ENCODE measurements at regions not wholly inside any gene's neighbourhood (a gene's known extent, or its start where the extent isn't known, plus 50 kb on each side); places are given as distances from the start of the nearest gene placed in this dataset.

DNA sequence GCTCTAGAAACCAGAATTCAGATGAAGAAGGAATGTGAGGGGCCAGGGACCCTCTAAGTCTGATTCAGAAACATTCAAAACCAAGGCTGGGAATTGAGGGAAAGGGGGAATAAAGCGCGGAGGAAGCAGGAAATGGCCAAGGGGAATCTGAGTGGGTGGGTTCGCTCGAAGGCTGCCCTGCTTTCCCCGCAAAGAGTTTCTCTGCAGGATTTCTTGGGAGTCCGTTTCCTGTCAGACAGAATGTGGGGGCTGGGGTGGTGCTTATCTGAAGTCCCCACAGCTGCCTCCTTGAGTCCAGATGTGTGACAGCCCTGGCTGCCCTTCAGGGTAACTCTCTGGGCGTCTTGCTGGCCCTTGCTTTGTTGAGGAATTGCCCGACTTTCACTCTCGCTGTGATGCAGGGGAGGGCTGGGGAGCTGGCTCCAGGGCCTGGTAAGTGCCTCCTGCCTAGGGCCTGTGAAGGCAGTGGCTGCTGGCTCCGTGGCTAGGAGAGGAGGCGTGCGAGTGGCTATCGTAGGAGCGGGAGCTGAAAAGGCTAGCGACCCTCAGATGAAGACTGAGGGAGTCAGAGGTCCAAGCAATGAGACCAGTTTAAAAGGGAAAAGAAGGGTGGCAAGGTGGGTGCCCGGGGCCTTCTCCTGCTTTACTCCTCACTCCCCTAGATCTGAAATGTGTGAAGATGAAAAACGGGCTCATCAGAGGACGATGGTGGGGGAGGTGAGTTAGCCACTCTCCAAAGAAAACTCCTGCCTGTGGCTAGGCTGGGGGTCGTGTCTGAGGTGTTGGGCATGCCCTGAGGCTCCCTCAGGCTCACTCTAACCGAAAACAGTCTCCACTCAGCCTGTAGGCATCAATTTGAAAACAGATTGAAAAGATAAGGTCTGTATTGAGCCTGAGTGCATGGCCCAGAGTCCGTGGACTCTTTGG is 143.9 kb upstream of the UMPS start:
- Histone ChIP-seq H3K36me3 (ENCODE audit: insufficient read depth, low read length) (no peaks in the 10 kb centered on the region), H3K9me3 (ENCODE audit: low read depth, low read length) (no peaks in the 10 kb centered on the region), H3K4me2 (ENCODE audit: insufficient read depth, low read length) (no peak overlapping the region), H2AFZ (ENCODE audit: low read length) (no peak overlapping the region), H3K4me1 (ENCODE audit: insufficient read depth, low read length) (no peaks in the 10 kb centered on the region), H3K27ac (ENCODE audit: low read depth, low read length) (no peak overlapping the region), H3K27me3 (ENCODE audit: insufficient read depth, low read length) (peaks cover 49% of the 10 kb centered on the region), H3K79me2 (ENCODE audit: insufficient read depth, low read length) (no peaks in the 10 kb centered on the region), H3K4me3 (ENCODE audit: insufficient read depth, low read length) (no peak overlapping the region), H4K20me1 (ENCODE audit: insufficient read depth, low read length) (no peaks in the 10 kb centered on the region)
- TF ChIP-seq, protein P1, sequence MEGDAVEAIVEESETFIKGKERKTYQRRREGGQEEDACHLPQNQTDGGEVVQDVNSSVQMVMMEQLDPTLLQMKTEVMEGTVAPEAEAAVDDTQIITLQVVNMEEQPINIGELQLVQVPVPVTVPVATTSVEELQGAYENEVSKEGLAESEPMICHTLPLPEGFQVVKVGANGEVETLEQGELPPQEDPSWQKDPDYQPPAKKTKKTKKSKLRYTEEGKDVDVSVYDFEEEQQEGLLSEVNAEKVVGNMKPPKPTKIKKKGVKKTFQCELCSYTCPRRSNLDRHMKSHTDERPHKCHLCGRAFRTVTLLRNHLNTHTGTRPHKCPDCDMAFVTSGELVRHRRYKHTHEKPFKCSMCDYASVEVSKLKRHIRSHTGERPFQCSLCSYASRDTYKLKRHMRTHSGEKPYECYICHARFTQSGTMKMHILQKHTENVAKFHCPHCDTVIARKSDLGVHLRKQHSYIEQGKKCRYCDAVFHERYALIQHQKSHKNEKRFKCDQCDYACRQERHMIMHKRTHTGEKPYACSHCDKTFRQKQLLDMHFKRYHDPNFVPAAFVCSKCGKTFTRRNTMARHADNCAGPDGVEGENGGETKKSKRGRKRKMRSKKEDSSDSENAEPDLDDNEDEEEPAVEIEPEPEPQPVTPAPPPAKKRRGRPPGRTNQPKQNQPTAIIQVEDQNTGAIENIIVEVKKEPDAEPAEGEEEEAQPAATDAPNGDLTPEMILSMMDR (IDR thresholded peaks at IDR 0.05; ENCODE audit: extremely low read depth, low read depth, low read length): no peak
- peak; percentile 32 for DNase-seq (ENCODE audit: insufficient read length, low spot score, missing footprints)

DNA sequence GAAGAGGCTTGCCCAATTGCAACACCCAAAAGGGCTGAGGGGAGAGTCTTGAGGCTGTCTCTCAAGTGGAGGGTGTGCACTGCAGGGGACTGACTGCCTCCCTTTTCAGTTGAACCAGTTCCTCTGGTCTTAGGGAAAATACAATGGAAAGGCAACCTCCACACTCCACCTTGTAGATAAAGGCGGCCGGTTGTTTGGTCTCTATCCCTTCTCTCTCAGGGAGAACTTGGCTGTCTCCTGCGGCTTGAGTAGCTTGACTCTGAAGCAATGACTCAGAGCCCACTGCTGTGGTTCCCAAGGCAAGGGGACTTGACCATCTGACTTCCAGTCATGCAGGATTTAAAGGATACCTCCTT is 143.2 kb upstream of the UMPS start:
- no peaks in the 10 kb centered on the region for H3K79me2 ChIP-seq (ENCODE audit: insufficient read depth, low read length)
- H3K36me3 ChIP-seq (ENCODE audit: insufficient read depth, low read length): no peaks in the 10 kb centered on the region
- no peak overlapping the region for H2AFZ ChIP-seq (ENCODE audit: low read length)
- peaks cover 49% of the 10 kb centered on the region for H3K27me3 ChIP-seq (ENCODE audit: insufficient read depth, low read length)
- DNase-seq (ENCODE audit: insufficient read length, low spot score, missing footprints): peak; percentile 23
- no peak overlapping the region for H3K4me3 ChIP-seq (ENCODE audit: insufficient read depth, low read length)
- no peaks in the 10 kb centered on the region for H3K9me3 ChIP-seq (ENCODE audit: low read depth, low read length)
- no peaks in the 10 kb centered on the region for H4K20me1 ChIP-seq (ENCODE audit: insufficient read depth, low read length)
- no peak overlapping the region for H3K4me2 ChIP-seq (ENCODE audit: insufficient read depth, low read length)
- TF ChIP-seq, protein P1 (IDR thresholded peaks at IDR 0.05; ENCODE audit: extremely low read depth, low read depth, low read length): no peak
- no peaks in the 10 kb centered on the region for H3K4me1 ChIP-seq (ENCODE audit: insufficient read depth, low read length)
- H3K27ac ChIP-seq (ENCODE audit: low read depth, low read length): no peak overlapping the region

DNA sequence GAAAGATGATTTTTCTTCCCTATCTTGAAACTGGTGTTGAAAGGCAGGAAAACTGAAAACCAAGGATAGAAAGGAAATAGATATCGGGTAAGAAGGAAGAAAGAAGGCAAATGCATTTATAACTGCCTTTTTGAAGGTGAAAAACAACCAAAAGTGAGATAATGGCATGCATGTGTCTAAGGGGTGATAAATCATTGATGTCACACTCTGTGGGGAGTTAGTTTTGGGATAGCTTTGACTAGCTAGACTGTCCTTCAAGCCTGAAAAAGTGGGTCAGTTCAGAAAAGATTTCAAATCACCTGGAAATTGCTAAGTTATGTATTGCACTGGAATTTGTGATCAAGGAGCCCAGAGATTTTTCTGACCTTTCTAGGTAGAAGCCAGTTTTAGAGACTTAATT is 142.2 kb upstream of the UMPS start:
- no peaks in the 10 kb centered on the region for H3K36me3 ChIP-seq (ENCODE audit: insufficient read depth, low read length)
- TF ChIP-seq, protein P1 (IDR thresholded peaks at IDR 0.05; ENCODE audit: extremely low read depth, low read depth, low read length): no peak
- peaks cover 56% of the 10 kb centered on the region for H3K27me3 ChIP-seq (ENCODE audit: insufficient read depth, low read length)
- no peaks in the 10 kb centered on the region for H3K4me1 ChIP-seq (ENCODE audit: insufficient read depth, low read length)
- H3K4me2 ChIP-seq (ENCODE audit: insufficient read depth, low read length): no peak overlapping the region
- no peak for DNase-seq (ENCODE audit: insufficient read length, low spot score, missing footprints)
- no peak overlapping the region for H3K27ac ChIP-seq (ENCODE audit: low read depth, low read length)
- H3K79me2 ChIP-seq (ENCODE audit: insufficient read depth, low read length): no peaks in the 10 kb centered on the region
- H2AFZ ChIP-seq (ENCODE audit: low read length): no peak overlapping the region
- H4K20me1 ChIP-seq (ENCODE audit: insufficient read depth, low read length): no peaks in the 10 kb centered on the region
- no peaks in the 10 kb centered on the region for H3K9me3 ChIP-seq (ENCODE audit: low read depth, low read length)
- H3K4me3 ChIP-seq (ENCODE audit: insufficient read depth, low read length): no peak overlapping the region

DNA sequence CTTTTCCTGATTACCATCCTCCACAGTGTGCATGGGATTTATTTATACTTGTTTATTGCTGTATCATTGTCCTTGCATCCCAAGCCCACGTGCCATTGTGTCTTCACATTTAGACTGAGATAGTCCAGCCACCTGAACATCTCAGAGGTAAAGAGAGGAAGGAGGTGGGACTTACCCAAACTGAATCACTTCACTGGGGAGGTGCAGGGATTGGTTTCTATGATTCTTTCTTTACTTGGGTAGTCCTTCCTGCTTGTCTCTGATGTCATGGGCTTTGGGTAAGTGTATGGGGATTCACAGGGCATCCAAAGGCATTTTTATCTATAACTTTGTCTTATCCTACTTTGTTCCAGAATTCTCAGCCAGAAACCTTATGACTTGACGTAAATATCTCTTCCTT is 141.5 kb upstream of the UMPS start:
- peak; percentile 32 for DNase-seq (ENCODE audit: insufficient read length, low spot score, missing footprints)
- Histone ChIP-seq H3K9me3 (ENCODE audit: low read depth, low read length) (no peaks in the 10 kb centered on the region), H3K4me1 (ENCODE audit: insufficient read depth, low read length) (no peaks in the 10 kb centered on the region), H2AFZ (ENCODE audit: low read length) (no peak overlapping the region), H3K27me3 (ENCODE audit: insufficient read depth, low read length) (peaks cover 64% of the 10 kb centered on the region), H3K79me2 (ENCODE audit: insufficient read depth, low read length) (no peaks in the 10 kb centered on the region), H3K4me3 (ENCODE audit: insufficient read depth, low read length) (no peak overlapping the region), H4K20me1 (ENCODE audit: insufficient read depth, low read length) (no peaks in the 10 kb centered on the region), H3K4me2 (ENCODE audit: insufficient read depth, low read length) (no peak overlapping the region), H3K36me3 (ENCODE audit: insufficient read depth, low read length) (no peaks in the 10 kb centered on the region), H3K27ac (ENCODE audit: low read depth, low read length) (no peak overlapping the region)
- TF ChIP-seq, protein P1 (IDR thresholded peaks at IDR 0.05; ENCODE audit: extremely low read depth, low read depth, low read length): no peak
